ENCODE measurements at regions not wholly inside any gene's neighbourhood (a gene's known extent, or its start where the extent isn't known, plus 50 kb on each side); places are given as distances from the start of the nearest gene placed in this dataset.

DNA sequence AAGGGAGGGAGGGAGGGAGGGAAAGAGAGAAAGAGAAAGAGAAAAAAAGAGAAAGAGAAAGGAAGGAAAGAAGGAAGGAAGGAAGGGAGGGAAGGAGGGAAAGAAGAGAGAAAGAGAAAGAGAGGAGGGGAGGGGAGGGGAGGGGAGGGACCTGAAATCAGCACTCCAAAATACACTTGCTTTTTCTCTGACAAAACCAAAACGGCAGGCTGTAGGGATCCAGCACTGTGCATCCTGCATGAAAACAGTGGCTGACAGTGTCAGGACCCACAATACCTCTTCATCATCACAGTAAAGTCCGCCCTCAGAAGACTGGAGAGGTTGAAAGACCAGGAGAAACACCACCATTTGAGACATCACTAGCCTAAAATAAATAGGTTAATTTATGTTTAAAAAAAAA lies 156.0 kb upstream of the SOD1 start:
- Histone ChIP-seq H3K9ac (ENCODE audit: low read length) (no peak overlapping the region), H3K36me3 (ENCODE audit: control insufficient read depth, insufficient read depth, low read length) (no peaks in the 10 kb centered on the region), H3K4me1 (ENCODE audit: control insufficient read depth, insufficient read depth, low read length) (no peaks in the 10 kb centered on the region), H3K27me3 (ENCODE audit: control insufficient read depth, insufficient read depth, low read length) (no peaks in the 10 kb centered on the region), H3K4me3 (ENCODE audit: low read length) (no peak overlapping the region), H3K27ac (ENCODE audit: low read depth, low read length) (no peak overlapping the region)

DNA sequence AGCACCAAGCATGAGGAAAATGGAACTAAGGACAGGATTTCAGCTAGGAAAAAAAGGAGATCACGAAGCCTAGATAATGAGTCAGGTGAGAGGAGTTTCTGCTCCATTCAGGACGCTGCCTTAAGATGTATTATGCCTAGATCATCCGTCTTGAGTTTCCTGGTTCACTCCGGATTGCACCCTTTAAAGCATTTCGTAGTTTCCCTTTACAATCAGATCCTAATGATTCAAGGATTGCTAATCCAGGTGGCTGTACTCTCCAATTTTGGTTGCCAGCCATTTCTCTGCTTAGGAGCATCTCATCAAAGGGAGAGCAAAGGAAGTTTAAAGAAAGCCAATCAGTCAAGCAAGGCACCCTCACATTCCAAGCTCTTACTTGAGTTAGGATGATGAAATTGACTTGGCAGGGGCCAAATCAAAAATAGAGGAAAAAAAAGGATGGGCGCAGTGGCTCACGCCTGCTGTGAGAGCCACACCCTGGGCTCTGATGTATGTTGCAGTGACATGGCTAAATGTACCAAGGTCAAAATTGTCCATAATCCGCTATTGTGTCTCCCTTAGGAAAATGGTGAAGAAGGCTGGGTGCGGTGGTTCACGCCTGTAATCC lies 156.9 kb upstream of the SOD1 start:
- Histone ChIP-seq H3K27ac (ENCODE audit: low read depth, low read length) (no peak overlapping the region), H3K4me3 (ENCODE audit: low read length) (no peak overlapping the region), H3K36me3 (ENCODE audit: control insufficient read depth, insufficient read depth, low read length) (no peaks in the 10 kb centered on the region), H3K9ac (ENCODE audit: low read length) (no peak overlapping the region), H3K27me3 (ENCODE audit: control insufficient read depth, insufficient read depth, low read length) (no peaks in the 10 kb centered on the region), H3K4me1 (ENCODE audit: control insufficient read depth, insufficient read depth, low read length) (no peaks in the 10 kb centered on the region)

DNA sequence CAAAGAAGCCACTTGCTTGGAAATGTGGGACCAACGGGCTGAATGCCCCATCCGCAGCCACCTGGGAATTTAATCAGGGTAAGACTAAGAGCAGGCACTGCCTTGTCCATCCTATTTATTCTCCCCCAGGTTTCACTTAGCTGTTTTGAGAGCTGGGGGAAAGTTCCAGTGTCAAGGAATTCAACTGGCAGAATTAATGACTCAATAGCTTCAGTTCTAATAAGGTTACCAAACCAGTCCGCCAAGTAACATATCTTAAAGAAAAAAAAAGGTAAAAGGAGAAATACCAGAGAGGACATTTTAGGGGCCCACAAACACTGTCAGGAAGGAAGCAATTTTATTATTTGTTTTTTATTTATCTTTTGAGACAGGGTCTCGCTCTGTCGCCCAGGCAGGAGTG lies 157.6 kb upstream of the SOD1 start:
- H3K9ac ChIP-seq (ENCODE audit: low read length): no peak overlapping the region
- H3K27ac ChIP-seq (ENCODE audit: low read depth, low read length): no peak overlapping the region
- no peak overlapping the region for H3K4me3 ChIP-seq (ENCODE audit: low read length)
- H3K27me3 ChIP-seq (ENCODE audit: control insufficient read depth, insufficient read depth, low read length): no peaks in the 10 kb centered on the region
- no peaks in the 10 kb centered on the region for H3K36me3 ChIP-seq (ENCODE audit: control insufficient read depth, insufficient read depth, low read length)
- no peaks in the 10 kb centered on the region for H3K4me1 ChIP-seq (ENCODE audit: control insufficient read depth, insufficient read depth, low read length)

DNA sequence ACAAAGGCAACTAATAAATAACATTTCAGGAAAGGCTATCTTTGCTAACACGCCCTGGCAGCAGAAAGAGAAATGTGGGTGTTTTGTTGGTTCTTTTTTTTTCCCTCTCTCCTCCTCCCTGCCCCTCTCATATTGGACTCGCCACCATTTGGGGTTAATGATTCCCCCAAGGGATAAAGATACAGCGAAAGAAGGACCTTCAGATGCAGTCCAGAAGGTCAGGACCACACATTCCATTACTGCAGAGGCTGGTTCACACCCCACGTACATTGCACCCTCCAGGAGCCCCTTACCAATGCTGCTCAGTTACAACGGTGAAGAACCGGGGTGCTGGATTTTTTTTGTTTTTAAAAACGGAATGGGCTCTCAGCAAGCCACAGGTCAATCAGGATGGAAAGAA lies 156.9 kb upstream of the TIAM1 start:
- Histone ChIP-seq H3K36me3 (ENCODE audit: control insufficient read depth, insufficient read depth, low read length) (no peaks in the 10 kb centered on the region), H3K4me3 (ENCODE audit: low read length) (no peak overlapping the region), H3K4me1 (ENCODE audit: control insufficient read depth, insufficient read depth, low read length) (no peaks in the 10 kb centered on the region), H3K27me3 (ENCODE audit: control insufficient read depth, insufficient read depth, low read length) (no peaks in the 10 kb centered on the region), H3K9ac (ENCODE audit: low read length) (no peak overlapping the region), H3K27ac (ENCODE audit: low read depth, low read length) (no peak overlapping the region)

DNA sequence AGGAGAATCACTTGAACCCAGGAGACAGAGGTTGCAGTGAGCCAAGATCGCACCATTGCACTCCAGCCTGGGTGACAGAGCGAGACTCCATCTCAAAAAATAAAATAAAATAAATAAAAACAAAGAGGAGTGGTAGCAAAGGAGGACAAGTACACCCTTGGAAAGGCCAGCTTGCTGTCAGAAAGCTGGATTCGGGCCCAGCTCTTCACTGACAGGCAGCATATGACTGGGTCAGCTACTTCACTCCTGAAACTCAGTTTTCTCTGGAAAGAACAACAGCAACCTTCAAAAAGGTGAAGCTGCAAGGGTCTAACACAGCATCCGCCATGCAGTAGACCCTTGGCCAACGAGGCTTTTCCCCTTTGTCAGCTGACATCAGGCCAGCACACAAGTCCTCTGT lies 156.0 kb upstream of the TIAM1 start:
- H3K36me3 ChIP-seq (ENCODE audit: control insufficient read depth, insufficient read depth, low read length): no peaks in the 10 kb centered on the region
- no peaks in the 10 kb centered on the region for H3K27me3 ChIP-seq (ENCODE audit: control insufficient read depth, insufficient read depth, low read length)
- no peaks in the 10 kb centered on the region for H3K4me1 ChIP-seq (ENCODE audit: control insufficient read depth, insufficient read depth, low read length)
- no peak overlapping the region for H3K4me3 ChIP-seq (ENCODE audit: low read length)
- no peak overlapping the region for H3K27ac ChIP-seq (ENCODE audit: low read depth, low read length)
- H3K9ac ChIP-seq (ENCODE audit: low read length): no peak overlapping the region

DNA sequence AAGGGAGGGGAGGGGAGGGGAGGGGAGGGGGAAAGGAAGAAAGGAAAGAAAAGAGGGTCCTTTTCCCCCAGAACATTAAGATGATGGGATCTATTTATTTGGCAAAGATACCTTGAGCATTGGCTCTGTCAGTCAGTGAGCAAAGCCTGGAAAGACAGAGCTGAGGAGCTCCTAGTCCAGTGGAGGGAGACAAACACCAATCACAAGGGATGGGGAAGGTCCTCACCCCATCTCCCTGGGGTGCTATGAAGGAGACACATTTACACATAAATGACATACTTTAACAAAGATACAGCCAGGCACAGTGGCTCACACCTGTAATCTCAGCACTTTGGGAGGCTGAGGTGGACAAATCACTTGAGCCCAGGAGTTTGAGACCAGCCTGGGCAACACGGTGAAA lies 154.9 kb upstream of the TIAM1 start:
- no peaks in the 10 kb centered on the region for H3K27me3 ChIP-seq (ENCODE audit: control insufficient read depth, insufficient read depth, low read length)
- H3K27ac ChIP-seq (ENCODE audit: low read depth, low read length): no peak overlapping the region
- H3K4me3 ChIP-seq (ENCODE audit: low read length): no peak overlapping the region
- no peaks in the 10 kb centered on the region for H3K36me3 ChIP-seq (ENCODE audit: control insufficient read depth, insufficient read depth, low read length)
- no peak overlapping the region for H3K9ac ChIP-seq (ENCODE audit: low read length)
- no peaks in the 10 kb centered on the region for H3K4me1 ChIP-seq (ENCODE audit: control insufficient read depth, insufficient read depth, low read length)

DNA sequence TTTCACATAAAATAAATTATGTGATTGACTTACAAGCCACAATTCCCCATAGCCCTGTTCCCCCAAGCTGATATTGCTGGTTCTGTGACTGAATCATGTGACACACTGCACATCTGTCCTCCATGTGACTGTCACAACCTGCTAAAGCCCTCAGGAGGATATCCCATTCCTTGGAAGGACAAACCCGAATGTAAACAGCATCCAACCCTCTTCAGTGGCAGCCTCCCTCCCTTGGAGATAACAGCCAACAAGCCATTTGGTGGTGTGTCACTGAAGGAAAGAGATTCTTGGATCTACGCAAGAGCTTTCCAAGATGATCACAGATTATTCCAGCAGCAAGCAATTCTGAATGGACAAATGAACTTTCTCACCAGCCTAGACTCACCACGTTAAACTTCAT lies 153.9 kb upstream of the TIAM1 start:
- H3K36me3 ChIP-seq (ENCODE audit: control insufficient read depth, insufficient read depth, low read length): no peaks in the 10 kb centered on the region

DNA sequence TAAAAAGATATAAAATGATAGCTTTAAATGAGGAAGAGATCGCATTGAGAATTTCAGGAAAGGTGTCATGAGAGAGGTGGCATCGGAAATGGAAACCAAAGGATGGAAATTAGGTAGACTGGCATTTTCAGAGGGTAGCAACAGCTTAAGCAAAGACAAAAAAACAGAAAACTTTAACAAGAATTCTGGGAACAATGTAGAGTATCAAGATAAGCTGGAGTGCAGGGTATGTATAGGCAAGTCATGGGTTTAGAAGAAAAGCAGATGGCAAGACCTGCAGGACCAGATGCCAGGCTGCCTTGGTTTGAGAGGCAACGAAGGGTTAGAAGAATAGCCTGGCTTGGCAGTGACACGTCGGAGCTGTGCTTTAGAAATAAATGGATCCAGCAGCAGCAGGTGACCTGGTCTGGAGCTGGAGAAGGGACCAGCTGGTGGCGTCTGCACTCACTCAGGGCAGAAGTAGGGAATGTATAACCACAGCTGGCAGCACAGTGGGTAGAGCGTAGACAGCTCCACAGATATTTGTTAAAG lies 149.4 kb upstream of the TIAM1 start:
- H3K4me3 ChIP-seq (ENCODE audit: low read length): no peak overlapping the region
- H3K27ac ChIP-seq (ENCODE audit: low read depth, low read length): no peak overlapping the region
- no peaks in the 10 kb centered on the region for H3K36me3 ChIP-seq (ENCODE audit: control insufficient read depth, insufficient read depth, low read length)
- H3K9ac ChIP-seq (ENCODE audit: low read length): no peak overlapping the region
- no peaks in the 10 kb centered on the region for H3K27me3 ChIP-seq (ENCODE audit: control insufficient read depth, insufficient read depth, low read length)
- H3K4me1 ChIP-seq (ENCODE audit: control insufficient read depth, insufficient read depth, low read length): no peaks in the 10 kb centered on the region

More for the DNA sequence above, 153.9 kb upstream of the TIAM1 start:
- no peak overlapping the region for H3K4me3 ChIP-seq (ENCODE audit: low read length)
- no peaks in the 10 kb centered on the region for H3K4me1 ChIP-seq (ENCODE audit: control insufficient read depth, insufficient read depth, low read length)
- no peaks in the 10 kb centered on the region for H3K27me3 ChIP-seq (ENCODE audit: control insufficient read depth, insufficient read depth, low read length)
- no peak overlapping the region for H3K27ac ChIP-seq (ENCODE audit: low read depth, low read length)
- no peak overlapping the region for H3K9ac ChIP-seq (ENCODE audit: low read length)

DNA sequence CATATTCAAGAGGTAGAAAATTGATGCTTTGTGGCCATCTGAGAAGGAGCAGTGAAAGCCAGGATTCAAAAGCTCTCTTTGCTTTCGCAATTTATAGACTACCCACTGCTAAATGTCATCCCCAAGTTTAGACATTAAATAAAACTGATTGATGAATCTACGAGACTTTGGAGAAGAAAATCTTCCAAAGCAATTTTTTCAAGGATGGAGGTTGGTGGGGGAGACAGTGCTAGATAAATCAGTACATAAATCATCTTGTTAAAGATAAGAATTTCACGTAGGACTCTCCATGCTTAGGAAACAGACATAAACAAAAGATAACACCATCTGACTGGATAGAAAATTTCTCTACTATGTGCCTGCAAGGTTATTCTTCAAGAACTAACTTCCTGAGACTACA lies 147.6 kb upstream of the TIAM1 start:
- Histone ChIP-seq H3K4me3 (ENCODE audit: low read length) (no peak overlapping the region), H3K27ac (ENCODE audit: low read depth, low read length) (no peak overlapping the region), H3K4me1 (ENCODE audit: control insufficient read depth, insufficient read depth, low read length) (no peaks in the 10 kb centered on the region), H3K9ac (ENCODE audit: low read length) (no peak overlapping the region), H3K27me3 (ENCODE audit: control insufficient read depth, insufficient read depth, low read length) (no peaks in the 10 kb centered on the region), H3K36me3 (ENCODE audit: control insufficient read depth, insufficient read depth, low read length) (no peaks in the 10 kb centered on the region)

DNA sequence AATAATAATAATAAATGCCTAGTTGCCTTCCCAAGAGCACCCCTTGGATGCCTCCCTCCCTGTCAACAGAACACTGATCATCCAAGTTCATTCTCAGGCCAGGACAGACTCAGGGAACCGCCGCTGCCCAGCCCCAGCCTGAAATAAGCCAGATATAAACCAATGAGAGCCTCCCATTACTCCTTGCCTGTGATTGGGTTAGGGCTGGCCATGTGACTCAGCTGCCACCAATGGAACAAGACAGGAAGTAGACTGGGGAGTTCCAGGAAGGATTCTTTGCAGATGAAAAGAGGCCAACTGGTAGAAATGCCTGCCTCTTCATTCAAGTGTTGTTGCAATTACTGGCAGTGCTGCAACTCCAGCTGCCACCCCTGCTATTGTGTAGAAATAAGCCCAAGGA lies 146.4 kb upstream of the TIAM1 start:
- no peak overlapping the region for H3K27ac ChIP-seq (ENCODE audit: low read depth, low read length)
- H3K4me1 ChIP-seq (ENCODE audit: control insufficient read depth, insufficient read depth, low read length): no peaks in the 10 kb centered on the region
- H3K9ac ChIP-seq (ENCODE audit: low read length): no peak overlapping the region
- H3K27me3 ChIP-seq (ENCODE audit: control insufficient read depth, insufficient read depth, low read length): no peaks in the 10 kb centered on the region
- H3K4me3 ChIP-seq (ENCODE audit: low read length): no peak overlapping the region
- no peaks in the 10 kb centered on the region for H3K36me3 ChIP-seq (ENCODE audit: control insufficient read depth, insufficient read depth, low read length)

DNA sequence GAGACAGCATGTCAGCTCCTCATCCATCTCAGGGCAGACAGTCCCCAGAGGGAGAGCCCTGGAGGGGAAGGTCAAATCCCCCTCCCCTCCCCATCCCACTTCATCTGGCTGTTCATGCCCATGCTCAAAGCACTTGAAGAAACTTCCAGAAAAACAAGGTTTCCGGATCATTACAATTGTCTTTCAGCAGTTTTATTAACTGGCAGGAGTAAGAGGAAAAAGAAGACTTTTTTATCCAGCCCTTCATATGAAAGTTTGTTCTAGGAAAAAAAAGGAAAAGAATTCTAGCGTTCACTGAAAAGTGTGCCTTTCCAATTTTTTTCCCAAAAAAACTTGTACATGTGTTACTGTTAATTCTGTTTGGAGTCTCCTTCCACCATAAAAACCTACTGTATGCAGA lies 145.7 kb upstream of the TIAM1 start:
- H3K4me3 ChIP-seq (ENCODE audit: low read length): no peak overlapping the region
- H3K9ac ChIP-seq (ENCODE audit: low read length): no peak overlapping the region
- H3K27me3 ChIP-seq (ENCODE audit: control insufficient read depth, insufficient read depth, low read length): no peaks in the 10 kb centered on the region
- H3K4me1 ChIP-seq (ENCODE audit: control insufficient read depth, insufficient read depth, low read length): no peaks in the 10 kb centered on the region
- no peaks in the 10 kb centered on the region for H3K36me3 ChIP-seq (ENCODE audit: control insufficient read depth, insufficient read depth, low read length)
- no peak overlapping the region for H3K27ac ChIP-seq (ENCODE audit: low read depth, low read length)

DNA sequence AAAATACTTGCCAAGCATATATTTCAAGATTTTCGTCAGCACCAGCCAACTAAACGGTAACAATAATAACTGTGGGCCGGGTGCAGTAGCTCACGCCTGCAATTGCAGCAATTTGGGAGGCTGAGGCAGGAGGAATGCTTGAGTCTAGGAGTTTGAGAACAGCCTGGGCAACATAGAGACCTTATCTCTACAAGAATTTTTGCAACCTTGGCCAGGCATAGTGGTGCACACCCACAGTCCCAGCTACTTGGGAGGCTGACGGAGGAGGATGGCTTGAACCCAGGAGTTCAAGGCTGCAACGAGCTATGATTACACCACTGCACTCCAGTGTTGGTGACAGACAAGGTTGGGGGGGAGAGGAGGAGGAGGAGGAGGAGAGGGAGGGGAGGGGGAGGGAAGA lies 145.0 kb upstream of the TIAM1 start:
- Histone ChIP-seq H3K4me3 (ENCODE audit: low read length) (no peak overlapping the region), H3K9ac (ENCODE audit: low read length) (no peak overlapping the region), H3K27me3 (ENCODE audit: control insufficient read depth, insufficient read depth, low read length) (no peaks in the 10 kb centered on the region), H3K36me3 (ENCODE audit: control insufficient read depth, insufficient read depth, low read length) (no peaks in the 10 kb centered on the region), H3K27ac (ENCODE audit: low read depth, low read length) (no peak overlapping the region), H3K4me1 (ENCODE audit: control insufficient read depth, insufficient read depth, low read length) (no peaks in the 10 kb centered on the region)

DNA sequence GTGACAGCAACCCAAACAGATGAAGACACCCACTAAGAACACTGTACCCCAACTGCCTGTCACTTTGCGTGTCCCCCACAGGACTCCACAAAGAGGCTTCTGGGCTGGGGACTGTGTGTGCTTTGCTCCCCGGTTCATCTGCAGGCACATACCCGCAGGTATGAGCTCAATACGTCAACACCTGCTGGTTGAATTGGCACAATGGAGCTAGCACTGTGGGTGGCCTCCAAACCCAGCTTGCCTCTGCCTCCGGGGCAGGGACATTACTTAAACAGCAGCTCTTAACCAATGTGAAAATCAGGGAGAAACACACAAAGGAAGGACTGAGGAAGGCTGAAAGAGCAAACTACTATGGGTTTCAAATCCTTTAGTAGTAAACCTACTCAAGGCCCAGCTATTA lies 140.2 kb upstream of the TIAM1 start:
- Histone ChIP-seq H3K4me3 (ENCODE audit: low read length) (no peak overlapping the region), H3K27me3 (ENCODE audit: control insufficient read depth, insufficient read depth, low read length) (no peaks in the 10 kb centered on the region), H3K4me1 (ENCODE audit: control insufficient read depth, insufficient read depth, low read length) (no peaks in the 10 kb centered on the region), H3K36me3 (ENCODE audit: control insufficient read depth, insufficient read depth, low read length) (no peaks in the 10 kb centered on the region), H3K9ac (ENCODE audit: low read length) (no peak overlapping the region), H3K27ac (ENCODE audit: low read depth, low read length) (no peak overlapping the region)

All from rectal smooth muscle tissue (tissue), 1 donor.